ENCODE measurements at regions not wholly inside any gene's neighbourhood (a gene's known extent, or its start where the extent isn't known, plus 50 kb on each side); places are given as distances from the start of the nearest gene placed in this dataset.

DNA sequence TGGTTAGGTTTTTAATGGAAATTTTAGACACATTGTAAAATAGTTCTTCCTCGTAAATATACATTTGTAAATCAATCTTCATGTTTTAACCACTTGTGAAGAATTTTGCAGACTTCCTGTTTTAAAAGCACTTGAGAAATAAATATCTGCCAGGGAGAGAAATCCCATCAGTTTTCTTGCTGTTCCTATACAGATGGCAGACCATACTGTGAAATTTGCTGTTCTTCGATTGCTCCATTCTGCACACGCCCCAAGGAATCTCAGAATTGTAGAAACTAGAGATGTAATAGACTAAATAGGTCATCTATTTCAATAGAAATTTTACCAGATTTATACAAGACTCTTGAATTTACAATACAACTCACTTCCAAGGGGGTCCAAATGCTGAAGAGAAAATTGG is 75.8 kb upstream of the PIK3C3 start (continued):
- TF ChIP-seq ZNF114 (CRISPR knock-in tag; IDR thresholded peaks at IDR 0.05) (no peak), ZNF331 (CRISPR knock-in tag; IDR thresholded peaks at IDR 0.05; ENCODE audit: low read depth) (no peak)

DNA sequence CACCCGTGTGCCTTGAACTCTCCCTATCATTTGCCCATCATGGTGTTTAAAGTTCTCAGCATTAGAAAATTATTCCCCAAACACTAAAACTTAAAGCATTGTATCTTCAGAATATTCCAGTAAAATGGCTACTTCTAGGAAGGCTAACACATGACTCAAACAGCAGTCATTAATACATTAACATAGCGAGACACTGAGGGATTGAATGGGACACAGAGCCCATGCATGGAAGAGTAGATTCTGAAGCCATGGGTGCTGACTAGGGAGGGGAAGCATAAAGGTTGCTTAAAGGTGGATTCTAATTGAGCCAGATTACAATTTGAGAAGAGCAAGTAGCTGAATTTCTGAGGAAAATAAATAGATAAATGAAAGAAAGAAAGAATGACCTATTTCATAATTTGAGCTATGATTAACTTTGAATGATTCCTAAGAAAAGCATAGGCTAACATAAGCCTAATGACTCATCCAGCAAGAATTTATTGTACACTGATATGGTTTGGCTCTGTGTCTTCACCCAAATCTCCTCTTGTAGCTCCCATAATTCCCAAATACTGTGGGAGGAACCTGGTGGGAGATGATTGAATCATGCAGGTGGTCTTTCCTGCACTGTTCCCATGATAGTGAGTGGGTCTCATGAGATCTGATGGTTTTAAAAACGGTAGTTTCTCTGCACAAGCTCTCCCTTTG is 79.8 kb upstream of the PIK3C3 start:
- Mint-ChIP-seq H3K4me3 (no peak overlapping the region), H3K27me3 (ENCODE audit: insufficient read depth, low read depth, poor library complexity) (peaks cover 2% of the 10 kb centered on the region), H3K36me3 (ENCODE audit: low read depth) (no peaks in the 10 kb centered on the region), H3K4me1 (peaks cover 6% of the 10 kb centered on the region; the same call in 1 of the 3 replicates), H3K27ac (no peak overlapping the region), H3K9me3 (no peaks in the 10 kb centered on the region)
- Histone ChIP-seq H4K20me1 (replicated peaks; ENCODE audit: insufficient read depth) (no peaks in the 10 kb centered on the region), H3K9me2 (ENCODE audit: insufficient read depth) (no peaks in the 10 kb centered on the region), H3K4me1 (ENCODE audit: insufficient read depth) (no peaks in the 10 kb centered on the region), H3K79me2 (replicated peaks; ENCODE audit: insufficient read depth) (no peaks in the 10 kb centered on the region), H3K27ac (ENCODE audit: low read depth) (no peak overlapping the region), H2AFZ (no peak overlapping the region), H3K4me3 (no peak overlapping the region), H3K4me2 (no peak overlapping the region), H3F3A (replicated peaks; ENCODE audit: low read depth) (no peaks in the 10 kb centered on the region), H3K27me3 (ENCODE audit: insufficient read depth) (no peaks in the 10 kb centered on the region), H3K36me3 (ENCODE audit: insufficient read depth) (no peaks in the 10 kb centered on the region)
- no peak for TF ChIP-seq POLR2AphosphoS5 (IDR thresholded peaks at IDR 0.05; ENCODE audit: low read depth)
- TF ChIP-seq ZNF114 (CRISPR knock-in tag; IDR thresholded peaks at IDR 0.05): no peak
- no peak for TF ChIP-seq NANOG (IDR thresholded peaks at IDR 0.05; ENCODE audit: borderline replicate concordance)
- TF ChIP-seq ZNF331 (CRISPR knock-in tag; IDR thresholded peaks at IDR 0.05; ENCODE audit: low read depth): no peak
- no peak for TF ChIP-seq JUNB (IDR thresholded peaks at IDR 0.05; ENCODE audit: unreplicated experiment)
- TF ChIP-seq EZH2phosphoT487 (IDR thresholded peaks at IDR 0.05; ENCODE audit: unreplicated experiment): no peak
- no peak for TF ChIP-seq CREB1 (CRISPR knock-in tag; IDR thresholded peaks at IDR 0.05; ENCODE audit: low read depth)
- TF ChIP-seq, protein P1, sequence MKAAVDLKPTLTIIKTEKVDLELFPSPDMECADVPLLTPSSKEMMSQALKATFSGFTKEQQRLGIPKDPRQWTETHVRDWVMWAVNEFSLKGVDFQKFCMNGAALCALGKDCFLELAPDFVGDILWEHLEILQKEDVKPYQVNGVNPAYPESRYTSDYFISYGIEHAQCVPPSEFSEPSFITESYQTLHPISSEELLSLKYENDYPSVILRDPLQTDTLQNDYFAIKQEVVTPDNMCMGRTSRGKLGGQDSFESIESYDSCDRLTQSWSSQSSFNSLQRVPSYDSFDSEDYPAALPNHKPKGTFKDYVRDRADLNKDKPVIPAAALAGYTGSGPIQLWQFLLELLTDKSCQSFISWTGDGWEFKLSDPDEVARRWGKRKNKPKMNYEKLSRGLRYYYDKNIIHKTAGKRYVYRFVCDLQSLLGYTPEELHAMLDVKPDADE (IDR thresholded peaks at IDR 0.05): no peak
- TF ChIP-seq STAT1 (IDR thresholded peaks at IDR 0.05; ENCODE audit: unreplicated experiment): no peak
- TF ChIP-seq, protein P2, sequence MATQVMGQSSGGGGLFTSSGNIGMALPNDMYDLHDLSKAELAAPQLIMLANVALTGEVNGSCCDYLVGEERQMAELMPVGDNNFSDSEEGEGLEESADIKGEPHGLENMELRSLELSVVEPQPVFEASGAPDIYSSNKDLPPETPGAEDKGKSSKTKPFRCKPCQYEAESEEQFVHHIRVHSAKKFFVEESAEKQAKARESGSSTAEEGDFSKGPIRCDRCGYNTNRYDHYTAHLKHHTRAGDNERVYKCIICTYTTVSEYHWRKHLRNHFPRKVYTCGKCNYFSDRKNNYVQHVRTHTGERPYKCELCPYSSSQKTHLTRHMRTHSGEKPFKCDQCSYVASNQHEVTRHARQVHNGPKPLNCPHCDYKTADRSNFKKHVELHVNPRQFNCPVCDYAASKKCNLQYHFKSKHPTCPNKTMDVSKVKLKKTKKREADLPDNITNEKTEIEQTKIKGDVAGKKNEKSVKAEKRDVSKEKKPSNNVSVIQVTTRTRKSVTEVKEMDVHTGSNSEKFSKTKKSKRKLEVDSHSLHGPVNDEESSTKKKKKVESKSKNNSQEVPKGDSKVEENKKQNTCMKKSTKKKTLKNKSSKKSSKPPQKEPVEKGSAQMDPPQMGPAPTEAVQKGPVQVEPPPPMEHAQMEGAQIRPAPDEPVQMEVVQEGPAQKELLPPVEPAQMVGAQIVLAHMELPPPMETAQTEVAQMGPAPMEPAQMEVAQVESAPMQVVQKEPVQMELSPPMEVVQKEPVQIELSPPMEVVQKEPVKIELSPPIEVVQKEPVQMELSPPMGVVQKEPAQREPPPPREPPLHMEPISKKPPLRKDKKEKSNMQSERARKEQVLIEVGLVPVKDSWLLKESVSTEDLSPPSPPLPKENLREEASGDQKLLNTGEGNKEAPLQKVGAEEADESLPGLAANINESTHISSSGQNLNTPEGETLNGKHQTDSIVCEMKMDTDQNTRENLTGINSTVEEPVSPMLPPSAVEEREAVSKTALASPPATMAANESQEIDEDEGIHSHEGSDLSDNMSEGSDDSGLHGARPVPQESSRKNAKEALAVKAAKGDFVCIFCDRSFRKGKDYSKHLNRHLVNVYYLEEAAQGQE (IDR thresholded peaks at IDR 0.05; ENCODE audit: unreplicated experiment): no peak
- TF ChIP-seq, protein P3, sequence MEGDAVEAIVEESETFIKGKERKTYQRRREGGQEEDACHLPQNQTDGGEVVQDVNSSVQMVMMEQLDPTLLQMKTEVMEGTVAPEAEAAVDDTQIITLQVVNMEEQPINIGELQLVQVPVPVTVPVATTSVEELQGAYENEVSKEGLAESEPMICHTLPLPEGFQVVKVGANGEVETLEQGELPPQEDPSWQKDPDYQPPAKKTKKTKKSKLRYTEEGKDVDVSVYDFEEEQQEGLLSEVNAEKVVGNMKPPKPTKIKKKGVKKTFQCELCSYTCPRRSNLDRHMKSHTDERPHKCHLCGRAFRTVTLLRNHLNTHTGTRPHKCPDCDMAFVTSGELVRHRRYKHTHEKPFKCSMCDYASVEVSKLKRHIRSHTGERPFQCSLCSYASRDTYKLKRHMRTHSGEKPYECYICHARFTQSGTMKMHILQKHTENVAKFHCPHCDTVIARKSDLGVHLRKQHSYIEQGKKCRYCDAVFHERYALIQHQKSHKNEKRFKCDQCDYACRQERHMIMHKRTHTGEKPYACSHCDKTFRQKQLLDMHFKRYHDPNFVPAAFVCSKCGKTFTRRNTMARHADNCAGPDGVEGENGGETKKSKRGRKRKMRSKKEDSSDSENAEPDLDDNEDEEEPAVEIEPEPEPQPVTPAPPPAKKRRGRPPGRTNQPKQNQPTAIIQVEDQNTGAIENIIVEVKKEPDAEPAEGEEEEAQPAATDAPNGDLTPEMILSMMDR (conservative IDR thresholded peaks at IDR 0.05; ENCODE audit: low read depth in 2 of 2): no peak
- no peak for TF ChIP-seq EZH2 (IDR thresholded peaks at IDR 0.05; ENCODE audit: low read depth, unreplicated experiment)
- ATAC-seq: no peak
- DNase-seq (ENCODE audit: low spot score): no peak

All from GM23338 (cell line).